ENCODE measurements at regions not wholly inside any gene's neighbourhood (a gene's known extent, or its start where the extent isn't known, plus 50 kb on each side); places are given as distances from the start of the nearest gene placed in this dataset.

GRCh38 chr13:22201375-22201925, 530.6 kb downstream of the FGF9 start:
- TF ChIP-seq, protein P1, sequence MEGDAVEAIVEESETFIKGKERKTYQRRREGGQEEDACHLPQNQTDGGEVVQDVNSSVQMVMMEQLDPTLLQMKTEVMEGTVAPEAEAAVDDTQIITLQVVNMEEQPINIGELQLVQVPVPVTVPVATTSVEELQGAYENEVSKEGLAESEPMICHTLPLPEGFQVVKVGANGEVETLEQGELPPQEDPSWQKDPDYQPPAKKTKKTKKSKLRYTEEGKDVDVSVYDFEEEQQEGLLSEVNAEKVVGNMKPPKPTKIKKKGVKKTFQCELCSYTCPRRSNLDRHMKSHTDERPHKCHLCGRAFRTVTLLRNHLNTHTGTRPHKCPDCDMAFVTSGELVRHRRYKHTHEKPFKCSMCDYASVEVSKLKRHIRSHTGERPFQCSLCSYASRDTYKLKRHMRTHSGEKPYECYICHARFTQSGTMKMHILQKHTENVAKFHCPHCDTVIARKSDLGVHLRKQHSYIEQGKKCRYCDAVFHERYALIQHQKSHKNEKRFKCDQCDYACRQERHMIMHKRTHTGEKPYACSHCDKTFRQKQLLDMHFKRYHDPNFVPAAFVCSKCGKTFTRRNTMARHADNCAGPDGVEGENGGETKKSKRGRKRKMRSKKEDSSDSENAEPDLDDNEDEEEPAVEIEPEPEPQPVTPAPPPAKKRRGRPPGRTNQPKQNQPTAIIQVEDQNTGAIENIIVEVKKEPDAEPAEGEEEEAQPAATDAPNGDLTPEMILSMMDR (conservative IDR thresholded peaks at IDR 0.05; ENCODE audit: low read depth, low read length): no peak
- no peak for TF ChIP-seq EZH2 (IDR thresholded peaks at IDR 0.05; ENCODE audit: low read length, unreplicated experiment)
